ENCODE measurements at regions not wholly inside any gene's neighbourhood (a gene's known extent, or its start where the extent isn't known, plus 50 kb on each side); places are given as distances from the start of the nearest gene placed in this dataset.

DNA sequence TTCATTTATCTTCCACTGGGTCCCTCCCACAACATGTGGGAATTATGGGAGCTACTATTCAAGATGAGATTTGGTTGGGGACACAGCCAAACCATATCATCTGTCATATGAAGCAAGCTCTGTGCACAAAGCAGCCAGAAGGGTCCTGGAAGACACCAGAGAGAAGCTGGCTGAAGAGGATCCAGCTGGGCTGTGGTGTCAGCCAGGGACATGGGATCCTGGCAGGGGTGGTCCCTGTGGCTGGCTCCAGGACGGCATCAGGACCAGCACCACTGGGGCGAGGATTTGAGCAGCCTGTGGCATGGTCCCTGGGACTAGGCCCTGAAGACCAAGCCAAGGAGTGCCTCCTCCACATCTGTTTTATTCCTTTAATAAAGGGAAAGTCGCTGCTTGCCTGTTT, 84.8 kb upstream of the HDAC4 start:
- TF ChIP-seq, protein P1, sequence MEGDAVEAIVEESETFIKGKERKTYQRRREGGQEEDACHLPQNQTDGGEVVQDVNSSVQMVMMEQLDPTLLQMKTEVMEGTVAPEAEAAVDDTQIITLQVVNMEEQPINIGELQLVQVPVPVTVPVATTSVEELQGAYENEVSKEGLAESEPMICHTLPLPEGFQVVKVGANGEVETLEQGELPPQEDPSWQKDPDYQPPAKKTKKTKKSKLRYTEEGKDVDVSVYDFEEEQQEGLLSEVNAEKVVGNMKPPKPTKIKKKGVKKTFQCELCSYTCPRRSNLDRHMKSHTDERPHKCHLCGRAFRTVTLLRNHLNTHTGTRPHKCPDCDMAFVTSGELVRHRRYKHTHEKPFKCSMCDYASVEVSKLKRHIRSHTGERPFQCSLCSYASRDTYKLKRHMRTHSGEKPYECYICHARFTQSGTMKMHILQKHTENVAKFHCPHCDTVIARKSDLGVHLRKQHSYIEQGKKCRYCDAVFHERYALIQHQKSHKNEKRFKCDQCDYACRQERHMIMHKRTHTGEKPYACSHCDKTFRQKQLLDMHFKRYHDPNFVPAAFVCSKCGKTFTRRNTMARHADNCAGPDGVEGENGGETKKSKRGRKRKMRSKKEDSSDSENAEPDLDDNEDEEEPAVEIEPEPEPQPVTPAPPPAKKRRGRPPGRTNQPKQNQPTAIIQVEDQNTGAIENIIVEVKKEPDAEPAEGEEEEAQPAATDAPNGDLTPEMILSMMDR (IDR thresholded peaks at IDR 0.05): no peak
- no peak for TF ChIP-seq POLR2A (IDR thresholded peaks at IDR 0.05)
